A549 (cell line): ENCODE measurements at regions not wholly inside any gene's neighbourhood (a gene's known extent, or its start where the extent isn't known, plus 50 kb on each side); places are given as distances from the start of the nearest gene placed in this dataset.

ENCODE experiments used
- CHD4 ChIP-seq: fragments of 200-600 bp; sonication (generic); IDR thresholded peaks from 2 replicates; pipeline ENCODE4 v1.6.1; 2016; ENCODE audit warnings: antibody characterized with exemption, mild to moderate bottlenecking, borderline replicate concordance
- CTCF ChIP-seq: fragments of >200 bp; sonication (Bioruptor Twin); formaldehyde crosslinking; IDR thresholded peaks from 3 replicates; pipeline ENCODE4 v1.5.1; 2016
- ELK1 ChIP-seq: fragments of 150-350 bp; IDR thresholded peaks from 2 replicates; pipeline ENCODE4 v1.6.1; 2014; ENCODE audit warnings: low read depth, mild to moderate bottlenecking, low read length
- JUN ChIP-seq, 2 experiments: fragments of >200 bp; sonication (Bioruptor Twin); formaldehyde crosslinking; IDR thresholded peaks; 2 replicates in 1 of 2; 3 replicates in 1 of 2; pipeline ENCODE4 v1.6.1; 2016 to 2017
- MAFK ChIP-seq: fragments of 450-650 bp; IDR thresholded peaks from 2 replicates; pipeline ENCODE4 v1.6.1; 2014; ENCODE audit not compliant: partially characterized antibody
- POLR2A ChIP-seq: IDR thresholded peaks from 2 replicates; pipeline ENCODE4 v1.6.1; 2012; ENCODE audit warnings: mild to moderate bottlenecking, low read length
- RARB ChIP-seq: fragments of 250-450 bp; sonication (Bioruptor Pico); IDR thresholded peaks from 2 replicates; pipeline ENCODE4 v1.8.0; 2021; ENCODE audit warnings: mild to moderate bottlenecking, moderate library complexity
- REST ChIP-seq: fragments of 200-600 bp; sonication (generic); IDR thresholded peaks from 2 replicates; pipeline ENCODE4 v1.6.1; 2016; ENCODE audit warnings: antibody characterized with exemption, mild to moderate bottlenecking, moderate library complexity
- RFX5 ChIP-seq: fragments of 450-650 bp; IDR thresholded peaks from 2 replicates; pipeline ENCODE4 v1.7.1; 2014; ENCODE audit warnings: antibody characterized with exemption, mild to moderate bottlenecking, moderate library complexity
- ZFP36 ChIP-seq: fragments of 450-650 bp; IDR thresholded peaks from 2 replicates; pipeline ENCODE4 v1.6.1; 2014; ENCODE audit warnings: borderline replicate concordance; ENCODE audit not compliant: partially characterized antibody
- TF ChIP-seq, protein P1 (sequence below): IDR thresholded peaks from 2 replicates; pipeline ENCODE4 v1.6.1; 2012

- TF ChIP-seq CHD4 (no peak), POLR2A (no peak), ZFP36 (no peak), ELK1 (no peak), CTCF (no peak), REST (no peak), RFX5 (no peak), MAFK (no peak), RARB (CRISPR knock-in tag) (no peak), JUN (IDR thresholded peaks at IDR 0.05) (no peak)
- TF ChIP-seq, protein P1, sequence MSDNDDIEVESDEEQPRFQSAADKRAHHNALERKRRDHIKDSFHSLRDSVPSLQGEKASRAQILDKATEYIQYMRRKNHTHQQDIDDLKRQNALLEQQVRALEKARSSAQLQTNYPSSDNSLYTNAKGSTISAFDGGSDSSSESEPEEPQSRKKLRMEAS = no peak
Observed at GRCh38 chr12:107332743-107333142, 239.4 kb upstream of the CRY1 start.
